ENCODE measurements at regions not wholly inside any gene's neighbourhood (a gene's known extent, or its start where the extent isn't known, plus 50 kb on each side); places are given as distances from the start of the nearest gene placed in this dataset.
"Not testable (repeated sequence)": the region's sequence is repeated elsewhere in the genome, so short reads cannot be mapped to it uniquely, and the experiment has no call there.

- no peak for DNase-seq
Observed at GRCh38 chr6:167208819-167209576, 51.2 kb upstream of the GPR31 start.

GRCh38 chr6:167209577-167209975, 51.8 kb upstream of the GPR31 start:
- no peak for DNase-seq

DNA sequence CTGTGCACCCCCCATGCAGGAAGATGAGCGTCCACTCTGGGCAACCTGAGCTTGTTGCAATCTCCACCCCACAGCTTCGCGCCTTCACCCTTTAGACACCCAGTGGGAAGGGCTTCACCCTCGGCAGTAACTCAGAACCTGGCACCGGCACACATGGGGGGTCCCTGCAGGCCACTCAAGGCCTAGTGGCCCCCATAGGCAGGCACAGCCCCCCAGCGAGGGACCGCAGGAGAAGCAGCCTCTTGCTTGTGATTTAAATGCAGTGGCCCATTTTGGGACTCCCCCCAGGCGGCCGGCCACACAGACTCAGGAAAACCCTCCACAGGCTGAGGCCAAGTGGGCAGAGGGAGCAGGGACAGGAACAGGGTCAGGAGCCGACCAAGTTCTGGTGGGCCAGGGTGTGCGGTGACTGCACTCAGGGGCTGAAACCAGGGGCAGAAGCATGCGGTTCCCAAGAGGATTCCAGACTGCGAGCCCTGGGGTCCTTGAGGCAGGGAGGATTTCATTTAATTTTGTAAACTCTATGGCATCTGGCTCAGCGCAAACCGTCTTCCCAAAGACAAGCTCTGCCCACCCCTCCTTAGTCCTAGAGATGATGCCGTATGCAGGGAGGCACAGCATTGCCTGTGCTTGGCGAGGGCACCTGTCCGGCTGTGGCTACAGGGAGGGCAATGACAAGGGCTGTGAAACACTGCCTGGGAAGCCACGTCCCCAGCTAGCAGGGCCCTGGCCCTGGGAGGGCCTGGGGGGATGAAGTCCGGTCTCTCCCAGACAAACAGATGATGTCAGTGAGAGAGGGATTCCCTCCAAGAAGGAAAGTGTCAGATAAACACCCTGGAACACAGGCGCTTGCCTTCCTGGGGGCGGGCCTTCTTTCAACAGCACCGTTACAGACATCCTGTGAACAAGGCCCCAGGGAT, 52.9 kb upstream of the GPR31 start:
- DNase-seq, result no peak

GRCh38 chr6:167211295-167211648, 53.5 kb upstream of the GPR31 start:
- DNase-seq, result no peak

- DNase-seq, result no peak
Observed at GRCh38 chr6:167211881-167212712, 54.3 kb upstream of the GPR31 start.

DNA sequence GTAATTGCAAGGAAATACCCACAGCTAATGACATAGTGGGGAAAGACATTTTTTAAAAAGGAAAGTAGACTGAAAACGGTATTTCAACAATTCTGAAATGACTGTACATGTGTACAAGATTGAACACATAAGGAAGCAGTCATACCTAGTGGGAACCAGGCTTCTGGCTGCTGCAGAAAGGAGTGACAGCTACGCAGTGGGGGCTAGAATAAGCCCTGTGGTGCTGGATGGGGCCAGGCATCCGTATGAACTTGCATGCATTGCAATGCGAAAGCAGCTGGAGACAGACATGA, 54.9 kb upstream of the GPR31 start:
- DNase-seq, result peak; percentile 50

GRCh38 chr6:167214206-167214605, 56.4 kb upstream of the GPR31 start:
- DNase-seq, result no peak

DNA sequence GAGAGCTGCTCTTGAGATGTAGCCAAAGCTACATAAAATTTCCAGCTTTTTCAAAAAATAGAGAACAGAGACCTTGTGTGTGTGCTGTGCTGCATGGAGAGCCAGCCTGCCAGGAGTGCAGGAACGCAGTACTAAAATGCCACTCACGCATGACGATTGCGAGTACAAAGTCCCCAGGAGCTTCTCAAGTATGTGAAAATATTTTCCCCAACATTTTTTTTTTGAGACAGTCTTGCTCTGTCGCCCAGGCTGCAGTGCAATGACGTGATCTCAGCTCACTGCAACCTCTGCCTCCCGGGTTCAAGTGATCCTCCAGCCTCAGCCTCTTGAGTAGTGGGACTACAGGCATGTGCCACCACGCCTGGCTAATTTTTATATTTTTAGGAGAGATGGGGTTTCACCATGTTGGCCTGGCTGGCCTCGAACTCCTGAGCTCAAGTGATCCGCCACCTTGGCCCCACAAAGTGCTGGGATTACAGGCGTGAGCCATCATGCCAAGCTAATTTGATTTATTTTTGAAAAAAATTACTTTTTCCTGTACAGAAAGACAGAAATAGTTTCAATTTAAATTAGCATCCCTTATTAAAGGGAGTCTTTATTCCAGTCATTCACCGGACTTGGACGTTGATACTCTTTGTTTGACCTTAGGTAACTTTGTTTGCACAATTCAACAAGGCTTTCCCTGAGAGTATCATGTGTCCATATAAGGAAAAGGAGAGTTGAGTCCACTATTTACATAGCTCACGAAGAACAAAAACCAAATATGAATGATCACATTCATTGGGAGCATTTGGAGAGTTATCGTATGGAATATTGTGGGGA, 57.9 kb upstream of the GPR31 start:
- not testable (repeated sequence) for DNase-seq

DNA sequence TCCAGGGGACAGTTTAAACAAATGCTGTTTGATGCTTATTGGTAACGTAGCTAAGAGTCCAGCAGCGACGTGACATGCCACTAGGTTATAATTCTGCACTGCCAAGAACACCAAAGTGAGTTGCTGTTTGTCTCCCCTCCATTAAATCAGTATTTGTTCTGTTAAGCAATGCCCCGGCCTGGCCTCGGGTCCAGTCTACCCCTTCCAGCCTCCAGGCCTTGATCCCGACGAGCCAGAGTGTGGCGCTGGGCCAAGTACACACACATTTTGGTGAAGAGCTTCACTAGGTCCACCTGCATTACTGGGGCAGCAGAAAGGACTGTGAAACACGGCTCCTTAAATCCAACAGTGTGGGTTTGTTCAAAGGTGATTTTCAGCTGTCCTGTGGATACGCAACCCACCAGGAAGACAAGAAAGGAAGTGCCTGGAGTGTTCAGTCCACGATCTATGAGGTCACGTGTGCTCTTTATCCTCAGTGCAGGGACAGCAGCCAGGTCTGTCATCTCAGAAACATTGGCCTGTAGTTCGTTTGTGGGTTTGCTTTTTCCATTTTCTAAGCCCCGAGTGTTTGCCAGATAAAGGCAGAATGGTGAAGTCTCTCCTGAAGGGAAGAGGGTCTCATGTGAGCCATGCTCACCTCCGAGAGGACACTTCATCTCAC, 58.7 kb upstream of the GPR31 start:
- not testable (repeated sequence) for DNase-seq

- DNase-seq, result not testable (repeated sequence)
Observed at GRCh38 chr6:167217073-167217472, 59.3 kb upstream of the GPR31 start.

- peak; percentile 39 for DNase-seq
Observed at GRCh38 chr6:167217951-167218759, 60.4 kb upstream of the GPR31 start.

- DNase-seq, result not testable (repeated sequence)
Observed at GRCh38 chr6:167219079-167219478, 61.3 kb upstream of the GPR31 start.

- DNase-seq, result no peak
Observed at GRCh38 chr6:167219967-167220512, 62.3 kb upstream of the GPR31 start.

DNA sequence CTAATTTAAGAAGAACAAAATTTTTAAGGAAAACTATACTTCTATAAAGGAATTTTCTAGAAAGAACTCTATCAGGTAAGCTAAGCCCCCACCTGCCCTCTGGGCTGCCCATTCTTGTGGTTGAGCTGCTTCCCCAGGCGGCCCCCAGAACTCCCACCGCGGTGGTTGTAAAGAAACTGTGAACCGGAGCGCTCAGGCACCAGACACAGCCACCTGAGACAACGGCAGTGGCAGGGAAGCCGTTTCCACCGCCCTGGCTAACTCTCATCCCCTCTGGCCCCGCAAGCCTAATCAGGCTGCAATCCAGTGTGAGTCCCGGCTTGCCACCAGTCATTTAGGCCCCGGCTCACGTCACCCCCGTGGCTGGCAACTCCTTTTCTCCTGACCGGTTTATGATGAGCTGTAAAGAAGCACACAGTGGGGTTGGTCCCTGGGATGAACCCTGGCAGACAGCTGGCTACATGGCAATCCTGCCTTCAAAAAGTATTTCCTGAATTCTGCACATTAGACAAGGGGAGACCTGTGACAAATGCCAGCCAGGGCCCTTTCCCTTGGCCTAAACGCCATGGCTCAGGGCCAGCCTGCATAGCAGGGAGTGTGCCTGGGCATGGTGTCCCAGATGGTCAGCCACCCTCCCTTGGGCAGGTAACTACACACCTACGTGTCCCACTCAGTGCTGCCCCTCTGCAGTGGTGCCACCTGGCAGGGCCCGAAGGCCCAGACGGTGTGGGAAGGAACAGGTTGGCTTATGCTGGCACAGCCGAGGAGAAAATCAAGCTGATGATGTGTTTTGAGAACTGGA, 63.8 kb upstream of the GPR31 start:
- no peak for DNase-seq

- not testable (repeated sequence) for DNase-seq
Observed at GRCh38 chr6:167225566-167226382, 65.3 kb upstream of the UNC93A start.

DNA sequence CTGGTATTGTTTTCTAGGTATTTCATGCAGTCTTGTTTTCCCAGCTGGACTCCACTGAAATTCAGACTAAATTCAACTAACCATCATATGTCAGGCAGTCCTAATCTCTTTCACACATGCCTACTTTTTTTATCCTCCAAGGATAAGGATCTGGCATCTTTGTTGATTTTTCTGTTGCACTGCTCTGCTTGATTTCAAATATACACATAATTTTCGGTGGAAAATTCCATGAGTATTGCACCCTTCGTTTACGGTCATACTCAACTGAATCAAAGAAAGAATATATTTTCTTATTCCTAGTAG, 64.8 kb upstream of the UNC93A start:
- DNase-seq, result no peak

DNA sequence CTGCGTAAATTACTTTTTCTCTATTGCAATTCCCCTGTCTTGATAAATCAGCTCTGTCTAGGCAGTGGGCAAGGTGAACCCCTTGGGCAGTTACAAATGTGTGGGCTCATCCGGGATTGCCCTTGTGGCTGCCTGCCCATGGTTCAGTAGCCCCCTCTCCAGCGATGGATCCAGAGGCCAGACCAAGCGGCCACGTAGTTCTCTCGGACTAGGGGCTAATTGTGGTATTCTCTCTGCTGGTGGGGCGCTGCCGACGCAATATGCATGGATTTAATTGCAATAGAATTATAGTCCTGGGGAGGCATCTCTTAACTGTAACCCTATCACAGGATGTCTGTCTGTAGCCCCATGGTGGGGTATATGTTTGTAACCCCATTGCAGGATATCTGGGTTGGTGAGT, 64.3 kb upstream of the UNC93A start:
- no peak for DNase-seq

DNA sequence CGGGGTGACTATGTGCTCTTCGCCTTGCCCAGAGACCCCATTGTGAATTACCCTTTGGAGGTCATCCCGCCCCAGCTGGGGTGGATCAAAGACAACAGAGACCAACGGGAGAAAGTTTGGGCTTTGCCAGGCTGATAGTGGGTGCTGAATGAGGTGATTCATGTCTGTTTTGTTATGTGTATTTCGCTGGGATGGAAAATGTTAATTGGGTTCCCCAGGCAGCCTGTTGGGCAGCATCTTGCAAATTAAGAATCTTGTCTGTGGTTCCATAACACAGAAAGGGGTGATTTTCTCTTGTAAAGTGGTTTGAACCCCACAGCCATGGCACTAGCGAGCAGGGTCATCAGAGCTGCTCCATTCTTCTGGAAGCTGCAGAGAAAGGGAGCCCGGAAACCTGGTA, 63.1 kb upstream of the UNC93A start:
- DNase-seq, result no peak

DNA sequence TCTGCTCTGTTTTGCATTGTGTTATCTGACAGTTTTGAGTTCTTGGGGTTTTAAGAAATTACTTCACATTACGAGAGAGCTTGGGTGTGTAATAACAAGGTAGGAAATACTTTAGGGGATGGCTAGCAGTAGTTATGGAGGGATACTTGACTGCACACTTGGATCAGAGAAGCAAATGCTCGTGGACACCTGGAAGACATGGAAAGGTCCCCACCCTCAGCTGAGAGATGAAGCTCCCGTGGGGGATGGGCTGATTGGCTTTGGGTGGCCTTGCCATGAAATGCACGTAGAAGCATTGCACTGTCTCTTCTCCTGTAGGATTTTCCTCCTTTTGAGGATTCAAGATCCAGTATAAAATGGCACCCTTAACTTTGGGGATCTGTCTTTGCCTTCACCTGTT, 61.5 kb upstream of the UNC93A start:
- DNase-seq, result no peak

Measured in activated CD4-positive, alpha-beta T cell treated with anti-CD3 and anti-CD28 coated beads, Interleukin-2, Interleukin-6, amounts not matched to agents 100 ng/mL and 50 ng/mL, durations not matched to agents 16 hours and 8 hours (primary cell).